Urinary bladder (tissue), 3 donors: ENCODE measurements at regions not wholly inside any gene's neighbourhood (a gene's known extent, or its start where the extent isn't known, plus 50 kb on each side); places are given as distances from the start of the nearest gene placed in this dataset.

Experiments used
- DNase-seq: peaks from one replicate; pipeline ENCODE4 v3.0.0-alpha.2; 2015; ENCODE audit errors: extremely low spot score
- H3K27ac ChIP-seq: one replicate; pipeline ENCODE4 v1.5.1; 2013; ENCODE audit warnings: low read depth, mild to moderate bottlenecking, moderate library complexity
- H3K36me3 ChIP-seq: one replicate; pipeline ENCODE4 v1.6.1; 2013; ENCODE audit warnings: mild to moderate bottlenecking, moderate library complexity; ENCODE audit not compliant: insufficient read depth
- H3K4me1 ChIP-seq: one replicate; pipeline ENCODE4 v1.6.1; 2013; ENCODE audit warnings: mild to moderate bottlenecking, moderate library complexity; ENCODE audit not compliant: insufficient read depth
- H3K4me3 ChIP-seq: one replicate; pipeline ENCODE4 v1.5.1; 2013; ENCODE audit warnings: low read depth, low read length
- WGBS: extraction: QIAGEN DNeasy Blood & Tissue Kit; methylation state at CpG from one replicate; pipeline ENCODE4 v1.1.7; 2013; 5-methylcytosine and 5-hydroxymethylcytosine counted together
- donor health status: healthy with polysubstance abuse.
- donor health status: healthy.

GRCh38 chr2:82256983-82257632, 1952.6 kb upstream of the LRRTM1 start:
- Histone ChIP-seq H3K4me3 (no peak overlapping the region), H3K27ac (no peak overlapping the region), H3K4me1 (no peaks in the 10 kb centered on the region), H3K36me3 (no peaks in the 10 kb centered on the region)
- peak; percentile 5 for DNase-seq
- 60% methylated on average over 11 of the region's 11 CpGs for WGBS

- WGBS = 88% methylated on average over 3 of the region's 3 CpGs
- Histone ChIP-seq H3K27ac (no peak overlapping the region), H3K36me3 (no peaks in the 10 kb centered on the region), H3K4me3 (no peak overlapping the region), H3K4me1 (no peaks in the 10 kb centered on the region)
- no peak for DNase-seq
These were observed 1951.7 kb upstream of the LRRTM1 start for GRCh38 chr2:82256288-82256687.

- DNase-seq = no peak
These were observed 1950.2 kb upstream of the LRRTM1 start for GRCh38 chr2:82254728-82255127.

GRCh38 chr2:82246220-82246775, 1941.7 kb upstream of the LRRTM1 start:
- Histone ChIP-seq H3K36me3 (no peaks in the 10 kb centered on the region), H3K4me1 (no peaks in the 10 kb centered on the region), H3K27ac (no peak overlapping the region), H3K4me3 (no peak overlapping the region)
- WGBS = 66% methylated on average over 1 of the region's 1 CpG
- no peak for DNase-seq

More at GRCh38 chr2:82254728-82255127, 1950.2 kb upstream of the LRRTM1 start:
- no peaks in the 10 kb centered on the region for H3K4me1 ChIP-seq
- H3K27ac ChIP-seq = no peak overlapping the region
- no peak overlapping the region for H3K4me3 ChIP-seq
- no peaks in the 10 kb centered on the region for H3K36me3 ChIP-seq

- Histone ChIP-seq H3K4me1 (no peaks in the 10 kb centered on the region), H3K36me3 (no peaks in the 10 kb centered on the region), H3K4me3 (no peak overlapping the region), H3K27ac (no peak overlapping the region)
- DNase-seq = no peak
- 32% methylated on average over 2 of the region's 2 CpGs for WGBS
These were observed 1934.6 kb upstream of the LRRTM1 start for GRCh38 chr2:82239176-82239575.

- H3K36me3 ChIP-seq = no peaks in the 10 kb centered on the region
- H3K4me1 ChIP-seq = no peaks in the 10 kb centered on the region
- no peak for DNase-seq
- H3K4me3 ChIP-seq = no peak overlapping the region
- H3K27ac ChIP-seq = no peak overlapping the region
These were observed 1933.6 kb upstream of the LRRTM1 start for GRCh38 chr2:82237994-82238662.

- DNase-seq = no peak
- no peaks in the 10 kb centered on the region for H3K4me1 ChIP-seq
- WGBS = 87% methylated on average over 8 of the region's 8 CpGs
- H3K4me3 ChIP-seq = no peak overlapping the region
- H3K27ac ChIP-seq = no peak overlapping the region
- H3K36me3 ChIP-seq = no peaks in the 10 kb centered on the region
These were observed 1929.8 kb upstream of the LRRTM1 start for GRCh38 chr2:82234283-82234874.

GRCh38 chr2:82233806-82234205, 1929.3 kb upstream of the LRRTM1 start:
- Histone ChIP-seq H3K4me1 (no peaks in the 10 kb centered on the region), H3K4me3 (no peak overlapping the region), H3K36me3 (no peaks in the 10 kb centered on the region), H3K27ac (no peak overlapping the region)
- DNase-seq = no peak

GRCh38 chr2:82230406-82230805, 1925.9 kb upstream of the LRRTM1 start:
- Histone ChIP-seq H3K36me3 (no peaks in the 10 kb centered on the region), H3K27ac (no peak overlapping the region), H3K4me3 (no peak overlapping the region), H3K4me1 (no peaks in the 10 kb centered on the region)
- no peak for DNase-seq
- 35% methylated on average over 1 of the region's 1 CpG for WGBS

- DNase-seq = no peak
- Histone ChIP-seq H3K36me3 (no peaks in the 10 kb centered on the region), H3K27ac (no peak overlapping the region), H3K4me3 (no peak overlapping the region), H3K4me1 (no peaks in the 10 kb centered on the region)
- WGBS = 83% methylated on average over 2 of the region's 2 CpGs
These were observed 1921.9 kb upstream of the LRRTM1 start for GRCh38 chr2:82226441-82226840.

GRCh38 chr2:82224301-82224940, 1919.9 kb upstream of the LRRTM1 start:
- no peaks in the 10 kb centered on the region for H3K36me3 ChIP-seq
- 56% methylated on average over 5 of the region's 5 CpGs for WGBS
- no peak overlapping the region for H3K27ac ChIP-seq
- H3K4me1 ChIP-seq = no peaks in the 10 kb centered on the region
- H3K4me3 ChIP-seq = no peak overlapping the region
- no peak for DNase-seq

GRCh38 chr2:82215212-82215611, 1910.7 kb upstream of the LRRTM1 start:
- Histone ChIP-seq H3K4me3 (no peak overlapping the region), H3K36me3 (no peaks in the 10 kb centered on the region), H3K4me1 (no peaks in the 10 kb centered on the region), H3K27ac (no peak overlapping the region)
- 74% methylated on average over 4 of the region's 4 CpGs for WGBS
- DNase-seq = no peak

GRCh38 chr2:82199493-82199852, 1894.9 kb upstream of the LRRTM1 start:
- Histone ChIP-seq H3K36me3 (no peaks in the 10 kb centered on the region), H3K27ac (no peak overlapping the region), H3K4me3 (no peak overlapping the region), H3K4me1 (no peaks in the 10 kb centered on the region)
- DNase-seq = no peak
- WGBS = 84% methylated on average over 3 of the region's 3 CpGs
